Naive B cell (primary cell): ENCODE measurements at regions not wholly inside any gene's neighbourhood (a gene's known extent, or its start where the extent isn't known, plus 50 kb on each side); places are given as distances from the start of the nearest gene placed in this dataset.

Experiments
- ATAC-seq, 2 donors: fragments of 150-1000 bp; cut with Tn5 transposase; 2 replicates each; pipeline ENCODE4 v1.10.0; 2021; ENCODE audit warnings: low read depth in 2 of 2, mild to moderate bottlenecking in 2 of 2, moderate library complexity in 2 of 2
- DNase-seq: peaks from one replicate; pipeline ENCODE4 v3.0.0; 2022
- H3K27ac Mint-ChIP-seq, 6 donors: one replicate each; pipeline ENCODE4 v1.8.0; 2020 to 2022; ENCODE audit warnings: mild to moderate bottlenecking in 6 of 6, mixed read lengths in 6 of 6, moderate library complexity in 5 of 6, inconsistent platforms in 2 of 6
- H3K27me3 Mint-ChIP-seq, 3 donors: one replicate each; pipeline ENCODE4 v1.8.0; 2021 to 2022; ENCODE audit warnings: mixed read lengths in 3 of 3, mild to moderate bottlenecking in 1 of 3
- H3K36me3 Mint-ChIP-seq, 2 donors: one replicate each; pipeline ENCODE4 v1.8.0; 2020 to 2022; ENCODE audit warnings: mixed read lengths in 2 of 2, inconsistent platforms in 1 of 2, mild to moderate bottlenecking in 1 of 2
- H3K4me1 Mint-ChIP-seq, 3 donors: one replicate each; pipeline ENCODE4 v1.8.0; 2020 to 2022; ENCODE audit warnings: mixed read lengths in 3 of 3, inconsistent platforms in 1 of 3, mild to moderate bottlenecking in 1 of 3, moderate library complexity in 1 of 3
- H3K4me3 Mint-ChIP-seq, 8 donors: one replicate each; pipeline ENCODE4 v1.8.0; 2020 to 2022; ENCODE audit warnings: mild to moderate bottlenecking in 8 of 8, mixed read lengths in 8 of 8, moderate library complexity in 8 of 8, inconsistent platforms in 2 of 8
- H3K9me3 Mint-ChIP-seq, 7 donors: one replicate each; pipeline ENCODE4 v1.8.0; 2020 to 2022; ENCODE audit warnings: mixed read lengths in 7 of 7, mild to moderate bottlenecking in 5 of 7, inconsistent platforms in 2 of 7, moderate library complexity in 1 of 7

- Mint-ChIP-seq H3K36me3 (peaks cover 0 to 5% of the 10 kb centered on the region in 2 donors), H3K27ac (no peak overlapping the region), H3K4me3 (no peak overlapping the region), H3K9me3 (peaks cover 0 to 2% (median 0%) of the 10 kb centered on the region in 7 donors), H3K27me3 (peaks cover 5 to 25% (median 20%) of the 10 kb centered on the region in 3 donors), H3K4me1 (peaks cover 3 to 4% (median 4%) of the 10 kb centered on the region in 3 donors)
- ATAC-seq = no peak
- no peak for DNase-seq
Observed at GRCh38 chr10:4527281-4527970, 298.6 kb upstream of the AKR1E2 start.

- DNase-seq (no peak), ATAC-seq (no peak)
- no peak overlapping the region for H3K27ac Mint-ChIP-seq
- H3K4me1 Mint-ChIP-seq = peaks cover 4 to 6% (median 5%) of the 10 kb centered on the region in 3 donors
- peaks cover 5 to 29% (median 13%) of the 10 kb centered on the region in 3 donors for H3K27me3 Mint-ChIP-seq
- H3K36me3 Mint-ChIP-seq = peaks cover 0 to 5% of the 10 kb centered on the region in 2 donors
- H3K9me3 Mint-ChIP-seq = peaks cover 0 to 2% (median 0%) of the 10 kb centered on the region in 7 donors
- H3K4me3 Mint-ChIP-seq = no peak overlapping the region
Observed at GRCh38 chr10:4526311-4526731, 299.7 kb upstream of the AKR1E2 start.

- H3K36me3 Mint-ChIP-seq = peaks cover 0 to 4% of the 10 kb centered on the region in 2 donors
- peaks cover 5 to 26% (median 13%) of the 10 kb centered on the region in 3 donors for H3K27me3 Mint-ChIP-seq
- DNase-seq (no peak), ATAC-seq (no peak)
- H3K27ac Mint-ChIP-seq = no peak overlapping the region
- H3K4me1 Mint-ChIP-seq = peaks cover 4 to 6% (median 5%) of the 10 kb centered on the region in 3 donors
- H3K9me3 Mint-ChIP-seq = peaks cover 0 to 2% (median 0%) of the 10 kb centered on the region in 7 donors
- H3K4me3 Mint-ChIP-seq = no peak overlapping the region
Observed at GRCh38 chr10:4525103-4525502, 300.9 kb upstream of the AKR1E2 start.

GRCh38 chr10:4522296-4523000 is 303.6 kb upstream of the AKR1E2 start:
- Mint-ChIP-seq H3K27ac (no peak overlapping the region), H3K36me3 (no peaks in the 10 kb centered on the region), H3K27me3 (peaks cover 6 to 17% (median 11%) of the 10 kb centered on the region in 3 donors), H3K4me3 (no peak overlapping the region), H3K9me3 (peaks cover 0 to under 1% (median 0%) of the 10 kb centered on the region in 7 donors), H3K4me1 (peaks cover 4 to 6% (median 5%) of the 10 kb centered on the region in 3 donors)
- ATAC-seq (no peak), DNase-seq (no peak)

- no peak overlapping the region for H3K4me3 Mint-ChIP-seq
- ATAC-seq = no peak
- no peaks in the 10 kb centered on the region for H3K36me3 Mint-ChIP-seq
- H3K4me1 Mint-ChIP-seq = peaks cover 16 to 19% (median 17%) of the 10 kb centered on the region in 3 donors
- peaks cover 0 to 2% (median 0%) of the 10 kb centered on the region in 7 donors for H3K9me3 Mint-ChIP-seq
- peaks cover 6 to 11% (median 8%) of the 10 kb centered on the region in 3 donors for H3K27me3 Mint-ChIP-seq
- no peak overlapping the region for H3K27ac Mint-ChIP-seq
- DNase-seq = no peak
Observed at GRCh38 chr10:4519658-4520402, 306.2 kb upstream of the AKR1E2 start.

GRCh38 chr10:4517746-4518145 is 308.3 kb upstream of the AKR1E2 start:
- Mint-ChIP-seq H3K4me3 (no peak overlapping the region), H3K4me1 (peaks cover 26 to 30% (median 30%) of the 10 kb centered on the region in 3 donors), H3K36me3 (no peaks in the 10 kb centered on the region), H3K9me3 (peaks cover 0 to 2% (median 0%) of the 10 kb centered on the region in 7 donors), H3K27me3 (peaks cover 4 to 8% (median 5%) of the 10 kb centered on the region in 3 donors), H3K27ac (peak overlapping the region in 3 of 6 donors; percentile 1 to 65 (median 6))
- DNase-seq (no peak), ATAC-seq (no peak)

- Mint-ChIP-seq H3K4me1 (peaks cover 22 to 27% (median 25%) of the 10 kb centered on the region in 3 donors), H3K4me3 (peak overlapping the region in 5 of 8 donors; percentile 32 to 82 (median 48)), H3K36me3 (no peaks in the 10 kb centered on the region), H3K27me3 (peaks cover 0 to 5% (median 3%) of the 10 kb centered on the region in 3 donors), H3K27ac (peak overlapping the region in 2 of 6 donors; percentile 23), H3K9me3 (peaks cover 0 to 2% (median 0%) of the 10 kb centered on the region in 7 donors)
- DNase-seq (no peak), ATAC-seq (no peak)
Observed at GRCh38 chr10:4515721-4516120, 310.3 kb upstream of the AKR1E2 start.

GRCh38 chr10:4514445-4515108 is 311.4 kb upstream of the AKR1E2 start:
- H3K27ac Mint-ChIP-seq = peak overlapping the region; percentile 0 to 93 (median 50)

GRCh38 chr10:4512671-4513240 is 313.3 kb upstream of the AKR1E2 start:
- H3K27ac Mint-ChIP-seq = no peak overlapping the region
- H3K36me3 Mint-ChIP-seq = no peaks in the 10 kb centered on the region
- no peak for ATAC-seq
- peaks cover 22 to 27% (median 25%) of the 10 kb centered on the region in 3 donors for H3K4me1 Mint-ChIP-seq
- DNase-seq = no peak
- peaks cover 0 to 7% (median 4%) of the 10 kb centered on the region in 3 donors for H3K27me3 Mint-ChIP-seq
- peak overlapping the region in 1 of 8 donors; percentile 23 for H3K4me3 Mint-ChIP-seq
- H3K9me3 Mint-ChIP-seq = peaks cover 0 to 2% (median 0%) of the 10 kb centered on the region in 7 donors

More at GRCh38 chr10:4514445-4515108, 311.4 kb upstream of the AKR1E2 start:
- DNase-seq (peak; percentile 39), ATAC-seq (peak; percentile 89 to 93)
- peaks cover 0 to 2% (median 0%) of the 10 kb centered on the region in 7 donors for H3K9me3 Mint-ChIP-seq
- H3K36me3 Mint-ChIP-seq = no peaks in the 10 kb centered on the region
- peaks cover 0 to 4% (median 0%) of the 10 kb centered on the region in 3 donors for H3K27me3 Mint-ChIP-seq
- H3K4me3 Mint-ChIP-seq = peak overlapping the region in 7 of 8 donors; percentile 13 to 83 (median 70)
- peaks cover 22 to 27% (median 25%) of the 10 kb centered on the region in 3 donors for H3K4me1 Mint-ChIP-seq

GRCh38 chr10:4512196-4512595 is 313.8 kb upstream of the AKR1E2 start:
- H3K9me3 Mint-ChIP-seq = peaks cover 0 to 2% (median 0%) of the 10 kb centered on the region in 7 donors
- no peaks in the 10 kb centered on the region for H3K36me3 Mint-ChIP-seq
- DNase-seq = no peak
- no peak overlapping the region for H3K27ac Mint-ChIP-seq
- no peak for ATAC-seq
- no peak overlapping the region for H3K4me3 Mint-ChIP-seq
- peaks cover 22 to 27% (median 25%) of the 10 kb centered on the region in 3 donors for H3K4me1 Mint-ChIP-seq
- H3K27me3 Mint-ChIP-seq = peaks cover 0 to 7% (median 4%) of the 10 kb centered on the region in 3 donors

- DNase-seq = no peak
- ATAC-seq = no peak
- Mint-ChIP-seq H3K27me3 (peaks cover 0 to 7% (median 4%) of the 10 kb centered on the region in 3 donors), H3K4me3 (no peak overlapping the region), H3K9me3 (no peaks in the 10 kb centered on the region), H3K36me3 (no peaks in the 10 kb centered on the region), H3K27ac (peak overlapping the region in 2 of 6 donors; percentile 23 to 58), H3K4me1 (peaks cover 22 to 27% (median 25%) of the 10 kb centered on the region in 3 donors)
Observed at GRCh38 chr10:4511509-4511908, 314.5 kb upstream of the AKR1E2 start.

- ATAC-seq = no peak
- Mint-ChIP-seq H3K4me1 (peaks cover 7 to 10% (median 8%) of the 10 kb centered on the region in 3 donors), H3K27me3 (peaks cover 0 to 7% (median 4%) of the 10 kb centered on the region in 3 donors), H3K9me3 (no peaks in the 10 kb centered on the region), H3K36me3 (no peaks in the 10 kb centered on the region), H3K4me3 (no peak overlapping the region), H3K27ac (no peak overlapping the region)
- DNase-seq = no peak
Observed at GRCh38 chr10:4509405-4509804, 316.6 kb upstream of the AKR1E2 start.
